ENCODE measurements at regions not wholly inside any gene's neighbourhood (a gene's known extent, or its start where the extent isn't known, plus 50 kb on each side); places are given as distances from the start of the nearest gene placed in this dataset.

DNA sequence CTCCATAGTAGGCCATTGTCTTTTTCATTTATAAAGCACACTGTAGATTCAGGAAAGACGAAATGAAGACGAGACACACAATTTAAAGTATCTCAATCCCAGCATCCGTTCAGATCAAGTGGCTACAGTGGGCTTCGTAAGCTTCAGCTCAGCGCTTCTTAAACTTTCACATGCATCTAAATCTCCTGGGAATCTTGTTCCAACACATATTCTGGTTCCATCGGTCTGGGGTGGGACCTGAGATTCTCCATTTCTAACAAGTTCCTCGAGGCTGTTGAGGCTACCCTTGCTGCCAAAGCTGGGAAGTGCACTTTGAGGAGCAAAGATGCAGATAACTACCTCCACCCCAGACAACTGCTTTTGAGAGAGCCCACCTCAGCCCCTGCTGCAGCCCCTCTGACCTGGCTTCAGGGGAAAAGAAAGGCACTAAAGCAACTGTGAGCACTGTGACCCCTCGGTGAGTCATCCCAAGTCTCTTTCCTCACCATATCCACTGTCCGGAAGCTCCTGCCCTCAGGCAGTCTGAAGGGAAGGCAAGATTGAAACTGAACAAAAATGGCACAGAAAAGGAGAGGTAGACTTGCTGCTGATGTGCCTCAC is 201.1 kb upstream of the FBXO11 start:
- no peak for DNase-seq (ENCODE audit: low read depth in 2 of 2)

DNA sequence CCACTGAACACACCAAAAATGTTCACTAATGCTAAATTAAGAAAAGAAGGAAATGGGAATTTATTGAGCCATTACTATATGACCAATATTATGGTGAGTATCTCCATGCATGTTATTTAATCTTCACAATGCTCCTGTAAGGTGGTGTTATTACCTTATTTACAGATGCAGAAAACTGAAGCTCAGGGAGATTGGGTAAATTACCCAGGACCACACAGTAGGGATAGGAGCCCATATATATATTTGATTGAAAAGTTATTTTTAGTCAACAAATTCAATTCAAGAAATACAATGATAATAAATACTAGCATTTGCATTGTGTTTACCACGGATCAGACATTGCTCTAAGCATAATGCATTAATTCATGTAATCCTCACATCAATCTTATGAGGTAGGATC is 202.2 kb upstream of the FBXO11 start:
- no peak for DNase-seq (ENCODE audit: low read depth in 2 of 2)

DNA sequence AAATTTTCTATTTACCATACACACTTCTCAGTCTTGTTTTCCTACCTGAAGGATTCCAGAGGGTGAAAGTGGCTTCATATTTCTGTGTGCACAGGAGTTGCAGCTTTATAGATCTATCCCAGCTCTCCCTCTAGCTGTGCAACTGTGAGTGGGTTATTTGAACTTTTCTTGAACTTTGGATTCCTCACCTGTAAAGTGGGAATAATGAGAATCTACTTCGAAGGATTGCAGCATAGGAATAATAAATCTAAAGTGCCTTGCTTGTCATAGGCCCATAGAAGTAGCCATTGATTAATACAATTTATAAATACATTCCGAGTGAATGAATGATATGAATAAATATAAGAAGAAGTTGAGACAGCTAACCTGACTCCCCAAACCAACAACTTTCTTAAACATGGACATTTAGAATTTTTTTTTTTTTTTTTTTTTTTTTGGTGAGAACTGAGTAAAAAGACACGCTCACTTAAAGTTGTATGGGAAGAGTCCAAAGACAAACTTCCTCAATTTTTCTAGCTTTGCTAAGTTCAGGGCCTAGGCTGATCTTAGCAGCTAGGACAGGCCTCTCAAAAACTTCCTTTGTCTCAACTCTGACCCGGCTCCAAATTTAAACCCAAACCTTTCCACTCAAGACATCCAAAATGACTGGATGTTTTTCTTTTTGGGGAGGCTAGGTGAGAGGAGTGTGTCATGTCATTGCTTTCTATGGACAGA is 203.3 kb upstream of the FBXO11 start:
- DNase-seq (ENCODE audit: low read depth in 2 of 2) = no peak

DNA sequence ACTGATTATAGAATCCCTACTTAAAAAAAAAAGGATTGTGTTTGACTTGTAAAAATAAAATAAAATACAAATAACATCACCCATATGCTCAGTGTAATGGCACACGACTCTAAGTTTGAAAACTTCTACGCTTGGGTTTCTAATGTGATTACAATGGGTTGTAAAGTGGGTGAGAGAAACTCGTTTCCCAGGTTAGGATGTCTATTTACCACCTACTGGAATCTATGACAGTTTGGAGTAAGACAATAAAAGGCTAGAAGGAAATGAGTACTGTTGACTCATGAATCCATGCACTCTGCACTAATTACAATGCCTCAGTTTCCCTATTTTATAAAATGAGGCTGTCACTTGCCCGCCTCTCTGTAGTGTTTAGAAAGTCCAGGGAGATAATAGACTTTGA is 204.0 kb upstream of the FOXN2 start:
- no peak for DNase-seq (ENCODE audit: low read depth in 2 of 2)

DNA sequence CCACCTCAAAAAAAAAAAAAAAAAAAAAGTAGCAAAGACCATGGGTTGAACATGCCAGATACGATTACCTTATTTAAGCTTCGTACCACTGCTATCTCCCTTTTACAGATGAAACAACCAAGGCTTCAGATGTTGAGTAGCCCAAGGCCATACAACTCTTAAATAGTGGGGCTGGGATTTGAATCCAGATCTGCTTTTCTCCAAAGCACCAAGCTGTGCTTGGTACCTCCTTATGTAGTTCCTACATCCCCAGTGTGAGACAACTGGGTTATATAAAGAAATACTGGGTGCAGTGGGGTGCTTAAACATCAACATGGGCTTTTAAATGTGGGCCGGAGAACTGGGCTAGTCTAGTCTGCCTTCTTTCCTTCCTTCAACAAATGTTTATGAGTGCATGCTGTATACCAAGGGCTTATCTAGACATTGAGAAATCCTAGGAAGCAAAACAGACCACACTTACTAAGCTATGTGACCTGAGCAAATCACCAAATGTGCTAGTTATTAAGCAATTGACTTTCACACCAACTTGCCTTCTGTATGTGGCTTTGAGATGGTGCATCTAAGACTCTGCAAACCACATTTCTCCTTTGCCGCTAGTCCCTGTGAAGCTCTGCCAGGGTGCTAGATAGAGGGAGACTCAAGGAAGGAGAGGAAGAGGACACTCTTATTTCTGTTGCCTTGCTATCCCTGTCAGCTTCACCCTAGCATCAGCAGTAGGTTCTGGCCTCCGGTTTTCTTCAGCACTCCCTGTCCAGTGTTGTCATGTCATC is 201.4 kb upstream of the FOXN2 start:
- DNase-seq (ENCODE audit: low read depth in 2 of 2) = no peak

DNA sequence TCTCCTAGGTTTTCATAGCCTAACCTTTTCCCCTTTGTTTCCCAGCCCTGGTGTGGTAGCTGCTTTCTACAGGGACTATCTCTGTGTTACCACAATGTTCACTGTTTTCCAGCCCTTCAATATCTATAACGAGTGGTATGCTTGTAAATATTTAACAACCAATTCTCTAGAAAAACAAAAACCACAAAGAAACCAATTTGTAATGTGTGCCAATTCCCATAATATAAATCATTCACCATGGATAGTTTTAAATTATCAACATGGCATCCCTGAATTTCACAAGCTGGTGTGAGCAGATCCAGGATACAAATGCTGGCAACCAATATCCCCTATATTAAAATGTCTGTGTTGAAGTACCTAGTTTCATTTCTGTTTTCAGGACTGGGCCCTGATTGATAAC is 200.7 kb upstream of the FOXN2 start:
- DNase-seq (ENCODE audit: low read depth in 2 of 2) = no peak

DNA sequence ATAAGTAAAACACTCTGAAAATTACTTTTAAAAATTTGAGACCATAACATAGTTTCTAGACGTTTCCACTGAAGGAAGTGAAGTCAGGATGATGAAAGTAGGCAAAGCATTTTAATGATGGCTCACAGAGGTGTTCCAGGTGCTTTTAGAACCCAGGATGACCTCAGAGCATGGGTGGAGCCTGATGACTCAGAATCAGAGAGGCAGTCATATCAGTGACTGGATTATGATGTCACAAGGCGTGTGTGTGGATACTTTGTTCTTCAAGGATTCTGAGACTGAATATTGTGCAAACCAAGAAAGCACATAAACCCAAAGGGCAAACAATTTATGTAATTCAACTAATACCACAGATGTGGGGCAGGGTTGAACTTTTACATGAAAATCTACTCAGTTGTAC is 200.2 kb upstream of the FOXN2 start:
- DNase-seq (ENCODE audit: low read depth in 2 of 2) = peak in 1 of 2 donors; percentile 42

DNA sequence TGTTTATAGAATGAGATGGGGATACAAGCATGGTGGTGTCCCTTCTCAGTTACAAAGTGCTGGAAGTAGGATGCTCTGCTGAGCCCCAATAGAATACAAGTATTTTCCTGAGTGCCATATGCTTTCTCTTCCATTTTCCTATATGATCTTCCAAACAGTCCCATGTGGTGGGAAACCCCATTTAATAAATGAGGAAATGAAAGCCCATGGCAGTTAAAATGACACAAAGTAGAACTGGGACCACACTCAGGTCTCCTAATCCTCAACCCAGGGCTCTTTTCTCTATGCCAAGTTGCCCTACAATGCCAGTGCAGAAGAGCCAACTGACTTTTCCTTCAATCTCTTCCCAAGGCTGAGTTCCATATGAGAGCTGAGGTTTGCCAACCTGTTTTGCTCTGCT is 198.0 kb upstream of the FOXN2 start:
- no peak for DNase-seq (ENCODE audit: low read depth in 2 of 2)

DNA sequence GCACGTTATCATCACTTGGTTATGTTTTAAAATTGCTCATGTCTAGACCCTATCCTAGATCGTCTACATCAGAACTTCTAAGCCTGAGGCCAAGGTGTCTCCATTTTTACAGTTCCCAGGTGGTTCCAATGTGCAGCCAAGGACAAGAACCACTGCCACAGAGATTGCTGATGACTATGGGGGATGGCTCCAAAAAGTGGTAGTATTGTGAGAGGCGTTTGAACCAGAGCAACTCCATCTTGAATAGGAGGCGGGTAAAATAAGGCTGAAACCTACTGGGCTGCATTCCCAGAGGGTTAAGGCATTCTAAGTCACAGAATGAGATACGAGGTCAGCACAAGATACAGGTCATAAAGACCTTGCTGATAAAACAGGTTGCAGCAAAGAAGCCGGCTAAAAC is 195.6 kb upstream of the FOXN2 start:
- DNase-seq (ENCODE audit: low read depth in 2 of 2) = no peak

DNA sequence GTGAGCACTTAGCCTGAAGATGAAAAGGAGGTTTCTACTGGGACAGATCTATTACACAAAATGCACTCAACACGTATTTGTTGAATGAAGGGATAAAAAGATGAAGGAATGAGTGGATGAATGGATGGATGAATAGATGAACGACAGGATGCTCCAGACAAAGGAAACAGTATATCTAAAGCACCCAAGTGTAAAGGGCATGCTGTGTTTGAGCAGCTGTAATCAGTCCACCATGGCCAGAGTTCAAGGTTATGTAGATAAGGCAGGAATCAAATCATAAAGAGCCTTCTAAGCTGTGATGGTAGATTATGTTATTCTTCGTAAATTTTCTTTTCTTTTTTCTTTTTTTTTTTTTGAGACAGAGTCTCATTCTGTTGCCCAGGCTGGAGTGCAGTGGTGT is 194.4 kb upstream of the FOXN2 start:
- DNase-seq (ENCODE audit: low read depth in 2 of 2) = no peak

DNA sequence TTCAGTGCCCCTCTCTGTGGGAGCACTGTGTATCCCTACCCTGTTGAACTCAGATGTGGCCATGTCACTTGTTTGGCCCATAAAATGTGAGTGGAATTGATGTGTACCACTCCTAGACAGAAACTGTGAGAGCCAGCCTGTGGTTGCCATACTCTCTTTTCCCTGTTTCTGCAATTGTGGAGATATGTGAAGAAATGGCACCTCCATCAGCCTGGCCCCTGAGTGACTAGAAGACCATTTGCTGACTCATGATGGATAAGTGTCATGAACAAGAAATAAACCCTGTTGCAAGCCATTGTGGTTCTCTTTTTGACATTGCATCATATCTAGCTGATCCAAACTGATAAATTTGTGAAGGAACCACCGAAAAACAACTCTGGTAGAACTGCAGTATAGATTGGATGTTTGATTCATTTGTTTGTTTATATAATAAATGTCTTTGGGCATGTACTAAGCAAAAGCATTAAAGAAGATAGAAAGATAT is 193.7 kb upstream of the FOXN2 start:
- no peak for DNase-seq (ENCODE audit: low read depth in 2 of 2)

DNA sequence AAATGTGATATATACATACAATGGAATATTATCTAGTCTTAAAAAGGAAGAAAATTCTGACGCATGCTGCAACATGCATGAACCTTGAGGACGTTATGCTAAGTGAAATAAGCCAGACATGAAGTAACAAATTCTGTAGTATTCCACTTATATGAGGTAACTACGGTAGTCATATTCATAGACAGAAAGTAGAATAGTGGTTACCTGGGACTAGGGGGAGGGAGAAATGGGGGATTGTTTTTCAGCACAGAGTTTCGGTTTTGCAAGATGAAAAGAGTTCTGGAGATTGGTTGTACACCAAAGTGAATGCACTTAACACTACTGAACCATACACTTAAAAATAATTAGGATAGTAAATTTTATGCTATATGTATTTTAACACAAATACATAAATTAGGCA is 192.3 kb upstream of the FOXN2 start:
- no peak for DNase-seq (ENCODE audit: low read depth in 2 of 2)

DNA sequence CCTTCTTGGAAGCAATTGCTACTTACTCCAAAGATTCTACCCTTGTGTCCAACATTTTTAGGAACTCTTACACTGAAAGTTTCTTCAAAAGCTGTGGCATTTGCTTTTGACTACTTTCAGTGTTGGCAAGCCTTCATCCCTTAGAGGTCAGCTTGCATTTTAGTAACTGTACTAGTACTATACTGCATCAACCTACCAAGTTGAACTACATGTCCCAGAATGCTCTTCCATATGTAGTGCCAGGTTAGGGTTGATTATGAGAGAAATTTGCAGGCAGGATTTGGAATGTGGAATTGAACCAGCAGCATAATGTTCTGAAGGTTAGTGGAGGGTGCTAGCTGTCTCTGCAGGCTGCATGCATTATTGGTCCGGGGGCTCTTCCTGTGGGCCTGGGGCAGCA is 189.9 kb upstream of the FOXN2 start:
- no peak for DNase-seq (ENCODE audit: low read depth in 2 of 2)

DNA sequence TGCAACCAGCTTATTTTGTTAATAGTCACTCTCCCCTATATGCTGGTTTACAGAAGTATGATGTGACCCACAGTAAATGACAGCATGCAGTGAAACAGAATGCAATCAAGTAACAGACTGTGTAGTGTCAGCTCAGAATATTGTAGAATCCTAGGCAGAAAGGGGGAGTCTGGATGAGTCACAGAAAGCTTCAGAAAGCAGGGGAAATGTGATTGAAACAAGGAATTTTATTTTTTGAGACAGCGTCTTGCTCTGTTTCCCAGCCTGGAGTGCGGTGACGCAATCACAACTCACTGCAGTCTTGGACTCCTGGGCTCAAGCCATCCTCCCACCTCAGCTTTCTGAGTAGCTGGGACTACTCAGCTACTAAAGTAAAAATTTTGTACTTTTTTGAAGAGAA is 188.3 kb upstream of the FOXN2 start:
- no peak for DNase-seq (ENCODE audit: low read depth in 2 of 2)

DNA sequence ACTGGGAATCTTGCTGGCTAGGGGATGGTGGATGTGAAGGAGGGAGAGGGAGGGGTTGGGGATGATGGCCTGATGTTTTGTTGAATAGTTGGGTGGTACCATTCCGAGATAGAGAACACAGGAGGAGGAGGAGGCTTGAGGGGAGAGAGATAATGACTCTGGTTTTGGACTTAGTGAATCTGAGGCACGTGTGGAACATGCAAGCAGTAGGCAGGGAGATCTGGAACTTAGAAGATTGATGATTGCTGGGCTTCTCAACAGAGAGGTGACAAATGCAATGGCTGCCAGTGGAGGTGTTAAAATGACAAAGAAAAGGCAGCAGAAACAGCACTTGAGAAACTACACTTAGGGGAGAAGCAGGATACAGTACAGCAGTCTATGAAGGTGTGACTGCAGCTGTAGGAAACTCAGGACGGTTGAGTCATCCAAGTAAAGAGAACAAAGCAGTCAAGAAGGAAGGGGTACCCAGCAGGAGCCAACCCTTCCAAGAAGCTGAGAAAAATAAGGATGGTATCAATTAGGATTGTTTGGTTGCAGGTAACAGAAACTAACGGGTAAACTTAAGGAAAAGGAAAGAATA is 186.8 kb upstream of the FOXN2 start:
- DNase-seq (ENCODE audit: low read depth in 2 of 2) = no peak

DNA sequence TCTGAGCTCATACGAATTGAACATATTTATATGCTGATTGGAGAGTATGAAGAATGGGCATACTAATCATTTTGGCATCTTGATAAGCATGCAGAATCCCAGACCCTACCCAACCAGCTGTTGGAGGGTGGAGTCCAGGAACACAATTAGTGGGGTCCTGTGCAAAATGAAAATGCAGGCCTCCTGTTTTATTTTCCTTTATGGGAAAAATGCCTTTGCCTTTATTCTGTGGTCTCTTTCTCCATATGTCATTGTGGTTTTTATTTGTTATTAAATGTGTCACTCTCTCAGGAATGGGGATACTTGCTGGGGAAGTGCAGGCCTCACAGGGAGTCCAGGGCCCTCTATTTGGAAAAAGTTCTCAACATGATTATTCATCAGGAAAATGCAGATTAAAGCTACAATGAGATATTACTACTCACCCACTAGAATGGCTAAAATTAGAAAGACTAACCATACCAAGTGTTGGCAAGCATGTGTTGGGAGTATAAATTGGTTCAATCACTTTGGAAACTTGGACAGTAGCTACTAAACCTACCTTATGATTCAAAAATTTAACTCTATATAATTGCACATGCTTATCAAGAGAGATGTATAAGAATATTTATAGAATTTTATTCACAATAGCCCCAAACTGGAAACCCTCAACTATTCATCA is 185.1 kb upstream of the FOXN2 start:
- no peak for DNase-seq (ENCODE audit: low read depth in 2 of 2)

DNA sequence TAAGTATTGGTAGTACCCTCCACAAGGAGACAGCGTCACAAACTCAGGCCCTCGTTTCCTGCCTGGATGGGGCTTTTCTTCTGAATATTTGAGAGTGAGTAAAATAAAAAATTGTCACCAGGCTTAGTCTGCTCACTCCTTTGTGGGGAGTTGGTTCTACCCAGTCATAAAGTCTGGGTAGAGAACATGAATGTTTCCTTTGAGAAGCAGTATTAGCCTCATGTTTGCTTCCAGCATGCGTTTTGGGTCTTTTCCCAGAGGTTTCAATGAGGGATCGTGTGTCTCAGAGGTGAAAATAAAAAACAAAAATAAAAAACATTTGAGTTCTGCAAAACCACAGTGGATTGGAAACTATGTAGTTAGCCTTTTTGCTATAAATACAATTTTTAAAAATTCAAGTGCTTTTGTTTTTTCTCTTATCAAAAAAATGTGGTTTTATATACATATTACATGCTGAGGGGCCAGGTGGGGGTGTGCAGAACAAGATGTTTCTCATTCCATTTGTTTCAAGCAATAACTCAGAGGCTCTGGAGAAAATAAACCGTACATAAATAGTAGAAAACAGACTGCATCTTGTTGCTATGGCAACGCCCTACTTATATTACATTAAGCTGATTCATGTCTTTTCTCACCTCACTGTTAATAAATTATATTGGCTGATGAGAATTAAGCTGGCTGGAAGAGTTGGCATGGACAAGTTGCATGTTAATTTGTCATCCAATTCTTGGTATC is 182.8 kb upstream of the FOXN2 start:
- DNase-seq (ENCODE audit: low read depth in 2 of 2) = no peak

DNA sequence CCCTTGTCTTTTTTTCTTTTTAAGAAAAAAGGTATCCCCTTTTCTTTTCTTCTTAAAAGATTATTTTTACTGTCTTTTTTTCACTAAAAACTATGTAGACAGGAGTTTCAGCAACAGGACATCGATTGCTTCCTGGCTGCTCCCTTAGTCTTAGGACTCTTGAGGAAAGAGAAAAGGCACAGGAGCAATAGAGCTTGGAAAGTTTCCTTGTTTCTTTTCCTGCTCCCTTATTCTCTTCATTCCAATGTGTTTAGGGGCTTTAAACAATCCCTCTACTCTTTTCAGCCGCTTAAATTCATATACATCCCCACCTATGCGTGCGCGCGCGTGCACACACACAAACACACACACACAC is 182.2 kb upstream of the FOXN2 start:
- no peak for DNase-seq (ENCODE audit: low read depth in 2 of 2)

DNA sequence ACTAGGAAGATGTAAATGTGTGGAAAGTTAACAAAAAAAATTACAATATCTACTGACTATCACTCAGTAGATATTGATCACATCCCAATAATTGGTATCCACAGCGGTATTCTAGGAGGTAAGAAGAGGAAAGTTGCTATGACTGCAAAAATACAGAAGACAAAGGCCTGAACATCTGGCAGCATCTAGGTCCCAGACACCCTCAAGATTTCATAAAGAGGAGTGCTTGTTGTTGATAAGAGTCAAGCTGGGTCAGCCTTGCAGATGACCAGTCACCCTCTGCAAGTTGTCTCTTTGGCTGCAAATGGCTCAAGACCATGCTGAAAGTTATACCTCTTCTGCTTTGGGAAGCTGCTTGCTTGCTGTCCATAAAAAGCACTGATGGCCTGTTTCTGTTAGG is 179.8 kb upstream of the FOXN2 start:
- no peak for DNase-seq (ENCODE audit: low read depth in 2 of 2)

DNA sequence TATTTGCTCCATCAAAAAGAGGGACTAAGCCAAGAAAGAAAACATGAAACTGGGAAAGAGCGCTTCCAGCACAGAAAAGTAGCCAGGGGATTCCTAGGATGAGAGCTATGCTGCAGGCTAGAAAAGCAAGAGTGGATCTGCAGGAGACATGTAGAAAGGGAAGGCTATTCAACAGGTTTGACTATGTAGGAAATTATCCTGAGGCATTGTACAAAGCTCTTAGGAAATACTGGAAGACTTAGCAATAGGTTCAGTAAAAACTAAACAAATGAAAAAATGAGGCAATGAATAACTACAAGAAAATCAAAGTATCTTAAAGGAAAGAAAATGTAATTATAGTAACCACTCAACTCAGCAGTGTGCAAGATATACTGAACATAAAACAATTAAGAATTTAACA is 178.7 kb upstream of the FOXN2 start:
- DNase-seq (ENCODE audit: low read depth in 2 of 2) = no peak

DNA sequence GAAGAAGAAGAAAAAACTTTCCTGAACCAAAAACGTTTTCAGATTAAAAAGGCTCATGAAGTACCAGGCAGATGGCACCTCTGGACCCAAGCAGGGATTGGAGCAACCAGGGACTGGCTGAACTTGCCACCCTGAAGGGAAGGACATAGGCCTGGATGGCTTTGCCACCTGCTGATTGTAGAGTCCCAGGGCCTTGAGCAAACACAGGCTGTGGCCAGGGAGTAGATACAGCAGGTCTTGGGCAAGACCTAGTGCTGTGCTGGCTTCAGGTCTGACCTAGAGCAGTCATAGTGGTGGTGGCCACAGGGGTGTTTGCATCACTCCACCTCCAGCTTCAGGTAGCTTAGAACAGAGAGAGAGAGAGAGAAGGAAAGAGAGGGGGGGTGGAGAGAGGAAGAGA is 176.7 kb upstream of the FOXN2 start:
- no peak for DNase-seq (ENCODE audit: low read depth in 2 of 2)

DNA sequence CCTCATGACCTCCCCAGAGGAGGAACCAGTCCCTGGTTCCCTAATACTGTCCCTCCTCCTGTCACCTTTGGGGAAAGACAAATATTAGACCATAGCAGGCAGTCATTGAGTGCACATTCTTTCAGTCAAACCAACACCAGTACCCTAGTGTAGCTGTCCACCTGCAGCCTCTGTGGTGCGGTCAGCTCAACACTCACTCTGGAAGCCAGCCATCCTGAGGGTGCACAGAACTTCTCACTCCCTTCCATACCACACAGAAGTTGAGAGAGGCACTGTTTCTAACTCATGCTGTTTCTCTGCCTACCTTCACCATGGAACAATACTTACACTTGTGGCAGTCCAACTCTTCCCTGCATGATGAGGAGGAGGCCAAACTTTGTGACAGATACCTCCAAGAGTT is 175.6 kb upstream of the FOXN2 start:
- no peak for DNase-seq (ENCODE audit: low read depth in 2 of 2)
